Endodermal cell (in vitro differentiated cells): ENCODE measurements at regions not wholly inside any gene's neighbourhood (a gene's known extent, or its start where the extent isn't known, plus 50 kb on each side); places are given as distances from the start of the nearest gene placed in this dataset.

Experiments used
- DNase-seq: peaks from one replicate; pipeline ENCODE4 v3.0.0-alpha.2; 2017
- H3K27ac ChIP-seq: 2 replicates; pipeline ENCODE4 v1.5.1; 2013; ENCODE audit warnings: mild to moderate bottlenecking, low read depth, low read length, moderate library complexity
- H3K27me3 ChIP-seq: 2 replicates; pipeline ENCODE4 v1.6.1; 2013; ENCODE audit warnings: mild to moderate bottlenecking, low read length, moderate library complexity; ENCODE audit not compliant: insufficient read depth, control insufficient read depth, poor library complexity, severe bottlenecking
- H3K36me3 ChIP-seq: 2 replicates; pipeline ENCODE4 v1.7.0; 2013; ENCODE audit warnings: mild to moderate bottlenecking, low read length, moderate library complexity; ENCODE audit not compliant: control insufficient read depth, insufficient read depth
- H3K4me1 ChIP-seq: one replicate; pipeline ENCODE4 v1.7.0; 2013; ENCODE audit warnings: low read length; ENCODE audit not compliant: control insufficient read depth, insufficient read depth
- H3K4me3 ChIP-seq: 2 replicates; pipeline ENCODE4 v1.5.1; 2013; ENCODE audit warnings: mild to moderate bottlenecking, low read length, moderate library complexity
- H3K9ac ChIP-seq: 2 replicates; pipeline ENCODE4 v1.6.1; 2013; ENCODE audit warnings: mild to moderate bottlenecking, low read length, moderate library complexity; ENCODE audit not compliant: poor library complexity, severe bottlenecking; ENCODE audit errors: extremely low read depth
- H3K9me3 ChIP-seq: 2 replicates; pipeline ENCODE4 v1.6.1; 2013; ENCODE audit warnings: mild to moderate bottlenecking, low read length, moderate library complexity; ENCODE audit not compliant: control insufficient read depth
- H3K27ac Mint-ChIP-seq: 2 replicates; pipeline ENCODE4 v1.8.0; 2020; ENCODE audit warnings: mixed read lengths
- H3K27me3 Mint-ChIP-seq: 2 replicates; pipeline ENCODE4 v1.8.0; 2021; ENCODE audit warnings: mild to moderate bottlenecking, mixed read lengths; ENCODE audit not compliant: insufficient read depth
- H3K36me3 Mint-ChIP-seq: 2 replicates; pipeline ENCODE4 v1.8.0; 2020; ENCODE audit warnings: low read depth, mixed read lengths
- H3K4me1 Mint-ChIP-seq: 2 replicates; pipeline ENCODE4 v1.8.0; 2020; ENCODE audit warnings: mixed read lengths
- H3K4me3 Mint-ChIP-seq: 2 replicates; pipeline ENCODE4 v1.8.0; 2020; ENCODE audit warnings: mild to moderate bottlenecking, moderate library complexity, mixed read lengths
- H3K9me3 Mint-ChIP-seq: 2 replicates; pipeline ENCODE4 v1.8.0; 2020; ENCODE audit warnings: mild to moderate bottlenecking, mixed read lengths
- CTCF ChIP-seq: fragments of 200-600 bp; sonication (generic); conservative IDR thresholded peaks from 2 replicates; pipeline ENCODE4 v1.5.0; 2021; ENCODE audit warnings: antibody characterized with exemption, mild to moderate bottlenecking
- WGBS, 2 experiments: methylation state at CpG; one replicate each; pipeline versions ENCODE4 v1.1.5 to v1.1.7; 2013; ENCODE audit warnings: missing lambda C conversion rate in 2 of 2, mixed read lengths in 1 of 2; ENCODE audit not compliant: insufficient coverage in 1 of 2, insufficient read length in 1 of 2; 5-methylcytosine and 5-hydroxymethylcytosine counted together

- H3K27ac ChIP-seq = no peak overlapping the region
- H3K4me1 ChIP-seq = no peaks in the 10 kb centered on the region
- H3K9me3 Mint-ChIP-seq = no peaks in the 10 kb centered on the region
- no peaks in the 10 kb centered on the region for H3K36me3 ChIP-seq
- H3K4me3 Mint-ChIP-seq = no peak overlapping the region
- DNase-seq = no peak
- peaks cover 8% of the 10 kb centered on the region for H3K4me1 Mint-ChIP-seq
- no peak overlapping the region for H3K9ac ChIP-seq
- no peak for TF ChIP-seq CTCF
- H3K27ac Mint-ChIP-seq = no peak overlapping the region
- H3K4me3 ChIP-seq = no peak overlapping the region
- H3K36me3 Mint-ChIP-seq = no peaks in the 10 kb centered on the region
- no peaks in the 10 kb centered on the region for H3K27me3 ChIP-seq
- no peaks in the 10 kb centered on the region for H3K9me3 ChIP-seq
- H3K27me3 Mint-ChIP-seq = no peaks in the 10 kb centered on the region
These were observed 214.5 kb upstream of the ATP2B1 start for GRCh38 chr12:89923091-89923490.

GRCh38 chr12:89920866-89921265 is 212.2 kb upstream of the ATP2B1 start:
- peaks cover 24% of the 10 kb centered on the region for H3K4me1 Mint-ChIP-seq
- H3K4me1 ChIP-seq = peaks cover 3% of the 10 kb centered on the region
- no peak for DNase-seq
- H3K27me3 ChIP-seq = no peaks in the 10 kb centered on the region
- H3K27ac ChIP-seq = no peak overlapping the region
- H3K4me3 ChIP-seq = no peak overlapping the region
- H3K4me3 Mint-ChIP-seq = no peak overlapping the region
- no peaks in the 10 kb centered on the region for H3K27me3 Mint-ChIP-seq
- no peaks in the 10 kb centered on the region for H3K36me3 Mint-ChIP-seq
- 80 to 86% methylated on average over 1 to 6 of the region's 6 CpGs for WGBS, 2 experiments
- no peak for TF ChIP-seq CTCF
- no peak overlapping the region for H3K9ac ChIP-seq
- no peaks in the 10 kb centered on the region for H3K36me3 ChIP-seq
- no peaks in the 10 kb centered on the region for H3K9me3 ChIP-seq
- H3K9me3 Mint-ChIP-seq = no peaks in the 10 kb centered on the region
- H3K27ac Mint-ChIP-seq = no peak overlapping the region

- Mint-ChIP-seq H3K4me1 (peaks cover 24% of the 10 kb centered on the region), H3K36me3 (no peaks in the 10 kb centered on the region), H3K27me3 (no peaks in the 10 kb centered on the region), H3K9me3 (no peaks in the 10 kb centered on the region), H3K4me3 (no peak overlapping the region), H3K27ac (no peak overlapping the region)
- H3K27me3 ChIP-seq = no peaks in the 10 kb centered on the region
- no peaks in the 10 kb centered on the region for H3K9me3 ChIP-seq
- H3K27ac ChIP-seq = no peak overlapping the region
- no peak overlapping the region for H3K4me3 ChIP-seq
- H3K4me1 ChIP-seq = peaks cover 3% of the 10 kb centered on the region
- no peak for DNase-seq
- no peak overlapping the region for H3K9ac ChIP-seq
- TF ChIP-seq CTCF = no peak
- 97% methylated on average over 13 to 26 of the region's 26 CpGs for WGBS, 2 experiments
- H3K36me3 ChIP-seq = no peaks in the 10 kb centered on the region
These were observed 210.7 kb upstream of the ATP2B1 start for GRCh38 chr12:89919241-89919906.
